A549 (cell line): ENCODE measurements at regions not wholly inside any gene's neighbourhood (a gene's known extent, or its start where the extent isn't known, plus 50 kb on each side); places are given as distances from the start of the nearest gene placed in this dataset.

Experiments
- ATAC-seq, 2 experiments: fragments of 200-7000 bp in 1 of 2; fragments of >200 bp in 1 of 2; cut with Nextera tagmentation in 1 of 2; cut with Tn5 transposase in 1 of 2; 3 replicates each; pipeline versions ENCODE4 v1.8.0 to v1.9.1; 2018 to 2020; ENCODE audit warnings: mild to moderate bottlenecking in 1 of 2, moderate library complexity in 1 of 2
- CTCF ChIA-PET: fragments of 300-600 bp; sonication (Branson Sonifier 250); formaldehyde crosslinking; extraction: SDS; loops from one replicate; lab custom pipeline; 2021; ENCODE audit warnings: antibody characterized with exemption, inconsistent platforms; lab: Yijun Ruan, JAX
- POLR2A ChIA-PET: fragments of 350-600 bp; formaldehyde crosslinking; extraction: SDS; loops from one replicate; lab custom pipeline; 2021; ENCODE audit warnings: antibody characterized with exemption, inconsistent platforms; lab: Yijun Ruan, JAX
- DNase-seq, 2 experiments: peaks; one replicate each; pipeline versions ENCODE4 v3.0.0 to v3.0.0-alpha.2; 2011 to 2016; ENCODE audit warnings: low read depth in 1 of 2, low spot score in 1 of 2
- FAIRE-seq: peaks from 2 replicates; lab custom pipeline; 2011; peaks lifted over from hg19 to GRCh38; lab: Jason Lieb, UNC
- H3K27ac ChIP-seq, 2 experiments: fragments of >200 bp; sonication (Bioruptor Twin); formaldehyde crosslinking; 3 replicates each; pipeline ENCODE4 v1.5.1; 2016 to 2017
- H3K4me1 ChIP-seq: fragments of >200 bp; sonication (Bioruptor Twin); formaldehyde crosslinking; 3 replicates; pipeline ENCODE4 v1.6.1; 2016
- H3K4me2 ChIP-seq: fragments of >200 bp; sonication (Bioruptor Twin); formaldehyde crosslinking; 3 replicates; pipeline ENCODE4 v1.6.1; 2016
- H3K4me3 ChIP-seq: fragments of >200 bp; sonication (Bioruptor Twin); formaldehyde crosslinking; 3 replicates; pipeline ENCODE4 v1.5.1; 2016
- H3K9me3 ChIP-seq: fragments of >200 bp; sonication (Bioruptor Twin); formaldehyde crosslinking; 3 replicates; pipeline ENCODE4 v1.6.1; 2016
- BHLHE40 ChIP-seq: IDR thresholded peaks from 2 replicates; pipeline ENCODE4 v1.6.1; 2012; ENCODE audit warnings: low read depth, low read length, inconsistent platforms
- CBX8 ChIP-seq: fragments of 200-600 bp; sonication (generic); IDR thresholded peaks from 2 replicates; pipeline ENCODE4 v1.6.1; 2016
- CEBPB ChIP-seq, 2 experiments: fragments of >200 bp in 1 of 2; sonication (Bioruptor Twin) in 1 of 2; formaldehyde crosslinking in 1 of 2; IDR thresholded peaks; 2 replicates each; pipeline ENCODE4 v1.6.1; 2012 to 2016
- CHD2 ChIP-seq: fragments of 150-350 bp; IDR thresholded peaks from 2 replicates; pipeline ENCODE4 v1.6.1; 2014; ENCODE audit warnings: low read length; ENCODE audit not compliant: partially characterized antibody
- EHF ChIP-seq: fragments of 250-450 bp; sonication (Bioruptor Pico); IDR thresholded peaks from 2 replicates; pipeline ENCODE4 v1.5.0; 2020; ENCODE audit warnings: mild to moderate bottlenecking
- EP300 ChIP-seq, 2 experiments: fragments of >200 bp; sonication (Bioruptor Twin); formaldehyde crosslinking; IDR thresholded peaks; 2 replicates in 1 of 2; 3 replicates in 1 of 2; pipeline ENCODE4 v1.6.1; 2016 to 2017
- FOSB ChIP-seq: fragments of 250-450 bp; sonication (Bioruptor Pico); IDR thresholded peaks from 2 replicates; pipeline ENCODE4 v1.5.0; 2020; ENCODE audit warnings: mild to moderate bottlenecking, moderate library complexity
- FOXS1 ChIP-seq: fragments of 250-450 bp; sonication (Bioruptor Pico); IDR thresholded peaks from 2 replicates; pipeline ENCODE4 v1.5.0; 2020; ENCODE audit warnings: mild to moderate bottlenecking, moderate library complexity
- HEYL ChIP-seq: fragments of 250-450 bp; sonication (Bioruptor Pico); IDR thresholded peaks from 2 replicates; pipeline ENCODE4 v1.8.0; 2021; ENCODE audit warnings: mild to moderate bottlenecking, moderate library complexity
- HOXB13 ChIP-seq: fragments of 250-450 bp; sonication (Bioruptor Pico); IDR thresholded peaks from 2 replicates; pipeline ENCODE4 v1.5.0; 2020; ENCODE audit warnings: low read depth, mild to moderate bottlenecking, moderate library complexity
- HOXB5 ChIP-seq: fragments of 250-450 bp; sonication (Bioruptor Pico); IDR thresholded peaks from 2 replicates; pipeline ENCODE4 v1.5.0; 2020; ENCODE audit warnings: mild to moderate bottlenecking, moderate library complexity
- JUNB ChIP-seq: fragments of >200 bp; sonication (Bioruptor Twin); formaldehyde crosslinking; IDR thresholded peaks from 2 replicates; pipeline ENCODE4 v1.6.1; 2016
- KDM1A ChIP-seq: fragments of 200-600 bp; sonication (generic); IDR thresholded peaks from 2 replicates; pipeline ENCODE4 v1.6.1; 2016; ENCODE audit warnings: low read depth, mild to moderate bottlenecking
- KDM5A ChIP-seq: fragments of 200-600 bp; sonication (generic); IDR thresholded peaks from 2 replicates; pipeline ENCODE4 v1.6.1; 2016; ENCODE audit warnings: antibody characterized with exemption, mild to moderate bottlenecking
- MAFK ChIP-seq: fragments of 450-650 bp; IDR thresholded peaks from 2 replicates; pipeline ENCODE4 v1.6.1; 2014; ENCODE audit not compliant: partially characterized antibody
- NPAS2 ChIP-seq: fragments of 250-450 bp; sonication (Bioruptor Pico); IDR thresholded peaks from 2 replicates; pipeline ENCODE4 v1.8.0; 2022; ENCODE audit warnings: mild to moderate bottlenecking, moderate library complexity, borderline replicate concordance
- PHF8 ChIP-seq: fragments of 200-600 bp; sonication (generic); IDR thresholded peaks from 2 replicates; pipeline ENCODE4 v1.6.1; 2016; ENCODE audit warnings: low read depth, mild to moderate bottlenecking, antibody characterized with exemption, moderate library complexity, borderline replicate concordance
- POLR2A ChIP-seq: IDR thresholded peaks from 2 replicates; pipeline ENCODE4 v1.6.1; 2012; ENCODE audit warnings: mild to moderate bottlenecking, low read length
- POLR2AphosphoS2 ChIP-seq: conservative IDR thresholded peaks from 2 replicates; pipeline ENCODE4 v1.6.1; 2012; ENCODE audit warnings: low read length, improper control_type of control experiment, inconsistent platforms
- RAD21 ChIP-seq, 2 experiments: fragments of >200 bp in 1 of 2; sonication (Bioruptor Twin) in 1 of 2; formaldehyde crosslinking in 1 of 2; IDR thresholded peaks in 1 of 2; conservative IDR thresholded peaks in 1 of 2; 2 replicates in 1 of 2; 3 replicates in 1 of 2; pipeline ENCODE4 v1.6.1; 2012 to 2018; ENCODE audit warnings: inconsistent platforms in 1 of 2
- RARB ChIP-seq: fragments of 250-450 bp; sonication (Bioruptor Pico); IDR thresholded peaks from 2 replicates; pipeline ENCODE4 v1.8.0; 2021; ENCODE audit warnings: mild to moderate bottlenecking, moderate library complexity
- RCOR1 ChIP-seq: fragments of 150-350 bp; IDR thresholded peaks from 2 replicates; pipeline ENCODE4 v1.6.1; 2014; ENCODE audit warnings: antibody characterized with exemption, low read length, low read depth
- RFX5 ChIP-seq: fragments of 450-650 bp; IDR thresholded peaks from 2 replicates; pipeline ENCODE4 v1.7.1; 2014; ENCODE audit warnings: antibody characterized with exemption, mild to moderate bottlenecking, moderate library complexity
- RNF2 ChIP-seq: fragments of 200-600 bp; sonication (generic); IDR thresholded peaks from 2 replicates; pipeline ENCODE4 v1.6.1; 2016; ENCODE audit warnings: low read depth, mild to moderate bottlenecking, antibody characterized with exemption, moderate library complexity, borderline replicate concordance
- SREBF2 ChIP-seq: fragments of 450-650 bp; IDR thresholded peaks from 2 replicates; pipeline ENCODE4 v1.6.1; 2014; ENCODE audit warnings: mild to moderate bottlenecking, moderate library complexity
- TFCP2L1 ChIP-seq: fragments of 250-450 bp; sonication (Bioruptor Pico); IDR thresholded peaks from 2 replicates; pipeline ENCODE4 v1.5.0; 2021; ENCODE audit warnings: mild to moderate bottlenecking
- ZFP36 ChIP-seq: fragments of 450-650 bp; IDR thresholded peaks from 2 replicates; pipeline ENCODE4 v1.6.1; 2014; ENCODE audit warnings: borderline replicate concordance; ENCODE audit not compliant: partially characterized antibody
- ZNF302 ChIP-seq: fragments of 250-450 bp; sonication (Bioruptor Pico); IDR thresholded peaks from 2 replicates; pipeline ENCODE4 v1.9.0; 2021; ENCODE audit warnings: inconsistent platforms, mild to moderate bottlenecking, moderate library complexity
- ZSCAN20 ChIP-seq: fragments of 250-450 bp; sonication (Bioruptor Pico); IDR thresholded peaks from 2 replicates; pipeline ENCODE4 v1.8.0; 2022; ENCODE audit warnings: mild to moderate bottlenecking, moderate library complexity
- WGBS: methylation state at CpG from one replicate; pipeline ENCODE4 v1.1.6; 2017; ENCODE audit errors: missing lambda C conversion rate; 5-methylcytosine and 5-hydroxymethylcytosine counted together
- TF ChIP-seq, protein P1 (sequence below): IDR thresholded peaks from 2 replicates; pipeline ENCODE4 v1.6.1; 2012
- TF ChIP-seq, protein P2 (sequence below): IDR thresholded peaks from 2 replicates; pipeline ENCODE4 v1.6.1; 2012; ENCODE audit warnings: low read depth, borderline replicate concordance
- TF ChIP-seq, protein P3 (sequence below): fragments of >200 bp; sonication (Bioruptor Twin); formaldehyde crosslinking; IDR thresholded peaks from 3 replicates; pipeline ENCODE4 v1.6.1; 2016
- TF ChIP-seq, protein P4 (sequence below): fragments of >200 bp; sonication (Bioruptor Twin); formaldehyde crosslinking; IDR thresholded peaks from 3 replicates; pipeline ENCODE4 v1.5.1; 2016

DNA sequence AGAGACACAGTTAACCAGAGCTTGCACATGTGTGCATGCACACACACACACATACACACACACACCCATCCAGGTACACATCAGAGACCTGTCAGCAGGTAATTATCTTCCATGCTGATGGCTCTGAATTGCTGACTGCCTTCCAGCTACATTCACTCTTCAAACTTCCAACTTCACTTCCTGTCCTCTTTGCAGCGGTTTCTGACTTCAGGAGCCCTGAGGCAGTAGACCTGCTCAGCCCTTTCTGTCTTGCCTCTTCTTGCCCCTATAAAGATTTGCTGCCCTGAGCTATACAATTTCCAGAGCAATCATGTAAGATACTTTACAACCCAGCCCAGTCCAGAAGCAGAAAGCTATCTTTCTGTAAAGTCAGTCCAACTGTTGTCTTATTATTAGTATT is 310.2 kb downstream of the FGFR2 start (continued):
- TF ChIP-seq RFX5 (no peak), EP300 (IDR thresholded peaks at IDR 0.05) (no peak), HOXB13 (no peak)
- TF ChIP-seq, protein P1, sequence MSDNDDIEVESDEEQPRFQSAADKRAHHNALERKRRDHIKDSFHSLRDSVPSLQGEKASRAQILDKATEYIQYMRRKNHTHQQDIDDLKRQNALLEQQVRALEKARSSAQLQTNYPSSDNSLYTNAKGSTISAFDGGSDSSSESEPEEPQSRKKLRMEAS: no peak
- TF ChIP-seq, protein P2, sequence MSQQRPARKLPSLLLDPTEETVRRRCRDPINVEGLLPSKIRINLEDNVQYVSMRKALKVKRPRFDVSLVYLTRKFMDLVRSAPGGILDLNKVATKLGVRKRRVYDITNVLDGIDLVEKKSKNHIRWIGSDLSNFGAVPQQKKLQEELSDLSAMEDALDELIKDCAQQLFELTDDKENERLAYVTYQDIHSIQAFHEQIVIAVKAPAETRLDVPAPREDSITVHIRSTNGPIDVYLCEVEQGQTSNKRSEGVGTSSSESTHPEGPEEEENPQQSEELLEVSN: no peak

DNA sequence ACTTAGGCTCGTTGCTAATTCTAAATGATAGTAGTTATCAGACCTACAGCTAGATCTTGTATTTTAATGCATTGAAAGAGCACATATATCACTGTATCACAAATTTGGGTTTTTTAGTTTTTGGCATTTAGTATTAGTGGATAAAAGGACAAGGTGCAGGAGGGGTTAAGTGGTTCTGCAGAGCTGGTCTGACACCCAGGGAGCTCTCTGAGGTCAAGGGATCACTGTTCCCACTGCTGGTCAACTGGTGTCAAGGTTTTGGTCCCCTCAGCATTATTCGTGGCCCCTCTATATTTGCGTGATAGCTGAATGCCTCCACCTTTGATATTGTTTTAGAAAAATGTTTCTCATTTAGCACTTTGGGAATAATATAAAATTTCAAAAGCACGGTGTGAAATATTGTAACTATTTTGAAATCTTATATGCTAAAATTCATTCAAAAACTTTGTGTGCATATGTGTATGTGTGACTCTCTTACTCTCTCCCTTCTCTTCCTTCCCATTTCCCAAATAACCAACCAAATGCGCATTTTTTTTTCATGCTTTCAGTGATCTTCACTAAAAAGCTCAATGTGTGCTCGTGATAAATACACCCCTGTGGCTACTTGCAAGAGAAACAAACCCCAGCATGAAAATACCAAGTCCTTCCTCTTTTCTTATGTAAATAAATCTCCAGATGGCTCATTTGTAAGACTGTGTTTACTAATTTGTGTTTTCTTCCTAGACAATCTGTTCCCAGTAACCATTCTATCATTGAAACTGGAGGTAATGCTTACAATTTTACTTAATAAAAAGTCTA is 309.2 kb downstream of the FGFR2 start:
- no peaks in the 10 kb centered on the region for H3K4me1 ChIP-seq
- ChIA-PET CTCF (no interaction called here), POLR2A (no interaction called here)
- H3K27ac ChIP-seq: no peak overlapping the region
- DNase-seq: no peak
- ATAC-seq: no peak
- 29% methylated on average over 6 of the region's 6 CpGs for WGBS
- H3K4me2 ChIP-seq: no peak overlapping the region
- H3K4me3 ChIP-seq: no peak overlapping the region
- FAIRE-seq: no peak
- no peaks in the 10 kb centered on the region for H3K9me3 ChIP-seq
- TF ChIP-seq HEYL (CRISPR knock-in tag): no peak
- no peak for TF ChIP-seq PHF8
- no peak for TF ChIP-seq JUNB
- no peak for TF ChIP-seq EHF
- no peak for TF ChIP-seq KDM1A
- no peak for TF ChIP-seq BHLHE40
- TF ChIP-seq POLR2A: no peak
- no peak for TF ChIP-seq RFX5
- no peak for TF ChIP-seq SREBF2
- no peak for TF ChIP-seq CEBPB (IDR thresholded peaks at IDR 0.05)
- no peak for TF ChIP-seq FOSB (CRISPR knock-in tag)
- TF ChIP-seq MAFK: no peak
- TF ChIP-seq ZNF302 (CRISPR knock-in tag): no peak
- no peak for TF ChIP-seq CBX8
- no peak for TF ChIP-seq RARB
- no peak for TF ChIP-seq TFCP2L1 (CRISPR knock-in tag)
- no peak for TF ChIP-seq RAD21 (conservative IDR thresholded peaks at IDR 0.05 in 1 of 2, IDR thresholded peaks at IDR 0.05 in 1 of 2)
- no peak for TF ChIP-seq POLR2AphosphoS2
- TF ChIP-seq ZSCAN20 (CRISPR knock-in tag): no peak
- TF ChIP-seq RCOR1: no peak

DNA sequence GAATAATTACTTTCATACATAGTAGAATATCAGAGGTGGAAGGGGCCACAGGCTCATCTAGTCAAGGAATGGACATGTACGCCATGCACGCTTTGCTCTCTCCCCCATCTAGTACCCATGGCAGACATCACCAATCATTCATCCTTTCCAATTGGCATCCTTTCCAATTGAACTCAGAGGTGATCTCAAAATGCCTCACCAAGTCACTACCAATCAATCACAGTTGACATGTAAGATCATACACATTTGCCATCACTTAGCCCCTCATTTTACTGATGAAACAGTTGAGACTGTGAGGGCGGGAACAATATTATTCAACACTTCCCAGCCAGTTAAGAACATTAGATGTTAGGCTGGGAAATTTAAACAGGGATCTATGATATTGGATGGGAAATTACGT is 308.4 kb downstream of the FGFR2 start:
- POLR2A ChIA-PET: no interaction called here
- TF ChIP-seq, protein P1: no peak
- TF ChIP-seq, protein P2: no peak
- TF ChIP-seq RAD21 (conservative IDR thresholded peaks at IDR 0.05 in 1 of 2, IDR thresholded peaks at IDR 0.05 in 1 of 2) (no peak), FOSB (CRISPR knock-in tag) (no peak), CHD2 (no peak), ZNF302 (CRISPR knock-in tag) (no peak), HOXB13 (no peak), FOXS1 (CRISPR knock-in tag) (no peak), KDM5A (no peak), HOXB5 (CRISPR knock-in tag) (no peak), KDM1A (no peak), NPAS2 (no peak), POLR2AphosphoS2 (no peak), RNF2 (no peak), JUNB (no peak), TFCP2L1 (CRISPR knock-in tag) (no peak), ZFP36 (no peak)
- TF ChIP-seq, protein P3, sequence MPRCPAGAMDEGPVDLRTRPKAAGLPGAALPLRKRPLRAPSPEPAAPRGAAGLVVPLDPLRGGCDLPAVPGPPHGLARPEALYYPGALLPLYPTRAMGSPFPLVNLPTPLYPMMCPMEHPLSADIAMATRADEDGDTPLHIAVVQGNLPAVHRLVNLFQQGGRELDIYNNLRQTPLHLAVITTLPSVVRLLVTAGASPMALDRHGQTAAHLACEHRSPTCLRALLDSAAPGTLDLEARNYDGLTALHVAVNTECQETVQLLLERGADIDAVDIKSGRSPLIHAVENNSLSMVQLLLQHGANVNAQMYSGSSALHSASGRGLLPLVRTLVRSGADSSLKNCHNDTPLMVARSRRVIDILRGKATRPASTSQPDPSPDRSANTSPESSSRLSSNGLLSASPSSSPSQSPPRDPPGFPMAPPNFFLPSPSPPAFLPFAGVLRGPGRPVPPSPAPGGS: no peak
- TF ChIP-seq, protein P4, sequence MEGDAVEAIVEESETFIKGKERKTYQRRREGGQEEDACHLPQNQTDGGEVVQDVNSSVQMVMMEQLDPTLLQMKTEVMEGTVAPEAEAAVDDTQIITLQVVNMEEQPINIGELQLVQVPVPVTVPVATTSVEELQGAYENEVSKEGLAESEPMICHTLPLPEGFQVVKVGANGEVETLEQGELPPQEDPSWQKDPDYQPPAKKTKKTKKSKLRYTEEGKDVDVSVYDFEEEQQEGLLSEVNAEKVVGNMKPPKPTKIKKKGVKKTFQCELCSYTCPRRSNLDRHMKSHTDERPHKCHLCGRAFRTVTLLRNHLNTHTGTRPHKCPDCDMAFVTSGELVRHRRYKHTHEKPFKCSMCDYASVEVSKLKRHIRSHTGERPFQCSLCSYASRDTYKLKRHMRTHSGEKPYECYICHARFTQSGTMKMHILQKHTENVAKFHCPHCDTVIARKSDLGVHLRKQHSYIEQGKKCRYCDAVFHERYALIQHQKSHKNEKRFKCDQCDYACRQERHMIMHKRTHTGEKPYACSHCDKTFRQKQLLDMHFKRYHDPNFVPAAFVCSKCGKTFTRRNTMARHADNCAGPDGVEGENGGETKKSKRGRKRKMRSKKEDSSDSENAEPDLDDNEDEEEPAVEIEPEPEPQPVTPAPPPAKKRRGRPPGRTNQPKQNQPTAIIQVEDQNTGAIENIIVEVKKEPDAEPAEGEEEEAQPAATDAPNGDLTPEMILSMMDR: no peak
- WGBS: 41% methylated on average over 4 of the region's 4 CpGs
- H3K9me3 ChIP-seq: no peaks in the 10 kb centered on the region
- no peak for FAIRE-seq
- no peak for ATAC-seq
- no peaks in the 10 kb centered on the region for H3K4me1 ChIP-seq
- DNase-seq: no peak
- H3K27ac ChIP-seq: no peak overlapping the region
- H3K4me2 ChIP-seq: no peak overlapping the region
- CTCF ChIA-PET: no interaction called here
- H3K4me3 ChIP-seq: no peak overlapping the region
